HG02571 (cell line): ENCODE measurements at regions not wholly inside any gene's neighbourhood (a gene's known extent, or its start where the extent isn't known, plus 50 kb on each side); places are given as distances from the start of the nearest gene placed in this dataset.

Source experiments
- ATAC-seq: cut with Tn5 transposase; IDR thresholded peaks from one replicate; pipeline ENCODE4 v1.9.1; 2021; ENCODE audit warnings: mild to moderate bottlenecking, moderate library complexity; ENCODE audit not compliant: unreplicated experiment

DNA sequence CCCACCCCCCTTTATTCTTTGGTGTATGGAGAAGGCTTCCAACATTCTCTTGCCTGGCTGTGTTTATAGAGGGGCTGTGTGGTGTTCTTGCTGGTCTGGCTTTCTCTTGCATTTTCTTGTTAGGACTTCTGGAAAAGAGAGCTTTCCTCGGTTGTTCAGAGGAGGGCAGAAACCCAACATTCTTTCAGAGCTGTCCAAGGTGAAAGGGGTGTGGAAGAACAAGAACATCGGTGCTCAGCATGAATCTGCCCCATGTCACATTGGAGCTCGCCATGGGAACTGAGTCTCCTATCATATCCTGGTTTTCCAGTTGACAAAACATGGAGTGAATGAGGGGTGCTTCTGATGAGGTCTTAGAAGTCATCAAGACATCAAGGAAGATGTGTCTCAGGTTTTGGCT lies 281.8 kb downstream of the RNF144B start:
- no peak for ATAC-seq

DNA sequence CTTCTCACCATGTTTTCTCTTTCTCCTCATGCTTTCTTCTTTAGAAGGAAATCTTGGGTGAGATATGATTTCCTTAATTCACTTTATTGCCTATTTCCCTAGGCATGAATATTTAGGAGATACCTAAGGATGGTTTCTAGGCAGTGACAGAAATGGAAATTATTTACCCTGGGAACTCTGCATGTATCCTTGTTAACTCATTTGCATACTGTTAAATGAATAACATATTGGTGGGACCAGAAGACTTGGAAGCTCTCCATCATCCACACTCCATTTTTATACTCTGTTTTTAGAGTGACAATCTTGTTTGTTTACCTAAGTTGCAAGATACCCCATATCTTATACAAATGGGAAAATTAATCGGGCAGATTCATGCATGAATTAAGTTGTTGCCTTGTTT lies 285.7 kb downstream of the RNF144B start:
- no peak for ATAC-seq

DNA sequence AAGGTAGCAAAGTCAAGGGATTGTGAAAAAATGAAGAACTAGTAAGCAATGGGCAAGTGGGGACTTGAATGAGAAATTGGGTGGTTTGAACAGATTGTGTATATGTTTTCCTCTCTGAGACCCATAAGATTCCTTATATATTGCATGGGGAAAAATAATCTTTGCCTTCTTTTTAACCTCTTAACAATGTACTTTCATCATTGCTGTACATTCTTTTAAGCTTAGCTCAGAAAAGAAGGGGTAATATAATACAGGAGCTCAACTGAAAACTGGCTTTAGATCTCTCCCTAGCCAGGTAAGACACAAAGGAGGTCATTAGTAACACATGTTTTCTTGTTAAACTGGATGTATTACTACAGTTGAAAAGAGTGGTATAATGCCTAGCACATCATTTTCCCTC lies 287.2 kb downstream of the RNF144B start:
- no peak for ATAC-seq

DNA sequence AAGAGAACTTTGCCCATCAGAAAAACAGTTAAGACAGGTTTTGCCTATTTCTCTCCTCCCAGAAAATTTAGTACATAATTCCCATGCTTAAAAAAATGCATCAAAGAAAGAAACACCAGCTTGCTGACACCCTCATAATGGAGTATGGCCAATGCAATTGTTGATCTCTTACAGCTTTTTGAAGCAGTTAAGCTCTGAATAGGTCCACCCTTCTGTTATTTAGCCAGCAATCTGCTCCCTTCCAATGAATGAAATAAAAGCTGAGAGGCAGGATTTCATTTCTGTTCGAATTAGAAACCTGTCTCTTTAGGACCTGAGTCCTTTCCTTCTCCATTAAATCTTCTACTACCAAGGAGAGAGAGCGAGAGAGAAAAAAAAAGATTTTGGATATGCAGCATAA lies 288.7 kb downstream of the RNF144B start:
- no peak for ATAC-seq

DNA sequence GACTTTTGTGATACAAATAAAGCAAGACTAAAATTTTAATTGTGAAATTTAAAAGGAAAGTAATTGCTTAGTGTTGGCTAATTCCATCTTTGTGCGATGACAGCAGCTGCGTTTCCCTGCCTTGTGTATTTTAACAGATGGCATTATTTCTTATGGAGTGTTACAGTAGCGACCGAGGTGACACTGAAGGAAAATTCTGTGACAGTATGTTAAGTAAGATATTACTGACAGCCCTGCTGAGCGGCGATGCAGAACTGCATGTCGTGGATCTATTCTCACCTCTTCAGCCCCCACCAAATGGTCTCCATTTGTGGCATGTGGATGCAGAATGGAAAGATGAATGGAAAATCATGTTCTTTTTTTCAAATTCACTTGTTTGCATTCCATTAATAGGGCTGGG lies 289.4 kb downstream of the RNF144B start:
- ATAC-seq, result no peak

DNA sequence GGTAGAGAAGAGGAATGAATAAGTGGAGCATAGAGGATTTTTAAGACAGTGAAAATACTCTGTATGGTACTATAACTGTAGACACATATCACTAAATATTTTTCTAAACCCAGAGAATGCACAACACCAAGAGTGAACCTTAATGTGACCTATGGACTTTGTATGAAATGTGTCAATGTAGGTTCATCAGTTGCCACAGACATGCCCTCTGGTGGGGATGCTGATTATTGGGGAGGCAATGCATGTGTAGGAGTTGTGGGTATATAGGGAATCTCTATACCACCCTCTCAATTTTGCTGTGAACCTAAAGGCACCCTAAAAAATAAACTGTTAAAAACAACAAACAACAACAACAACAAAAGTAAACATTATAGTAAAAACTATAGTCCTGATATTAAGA lies 293.7 kb downstream of the RNF144B start:
- ATAC-seq, result no peak

DNA sequence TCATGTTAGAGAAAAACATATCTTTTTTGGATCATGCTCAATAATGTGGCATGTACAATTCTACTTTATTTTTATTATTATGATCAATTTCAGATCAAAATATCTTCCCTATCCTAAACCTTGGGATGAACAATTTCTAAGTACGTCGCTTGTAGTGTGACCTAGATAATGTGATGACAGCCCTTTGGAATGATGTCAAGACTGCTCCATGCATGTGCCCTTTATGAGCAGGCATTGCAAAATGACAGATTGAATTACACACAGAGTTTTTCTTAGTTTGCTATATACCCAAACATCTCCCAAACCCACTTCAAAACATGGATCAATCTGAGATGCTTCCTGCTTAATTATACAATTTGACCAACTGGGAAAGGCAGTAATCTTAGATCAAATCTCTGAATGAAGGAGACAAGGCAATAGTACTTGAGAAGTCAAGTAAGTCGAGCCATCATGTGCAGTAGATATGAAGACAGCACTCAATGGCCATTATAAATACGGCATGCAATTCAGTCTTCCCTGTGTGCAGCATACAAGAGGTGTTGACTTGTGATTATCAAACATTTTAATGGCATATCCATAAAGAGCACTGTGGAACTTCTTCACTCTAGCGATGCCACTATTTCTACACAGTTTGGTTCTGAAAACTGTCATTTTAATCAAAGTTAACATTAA lies 294.8 kb downstream of the RNF144B start:
- ATAC-seq, result no peak

DNA sequence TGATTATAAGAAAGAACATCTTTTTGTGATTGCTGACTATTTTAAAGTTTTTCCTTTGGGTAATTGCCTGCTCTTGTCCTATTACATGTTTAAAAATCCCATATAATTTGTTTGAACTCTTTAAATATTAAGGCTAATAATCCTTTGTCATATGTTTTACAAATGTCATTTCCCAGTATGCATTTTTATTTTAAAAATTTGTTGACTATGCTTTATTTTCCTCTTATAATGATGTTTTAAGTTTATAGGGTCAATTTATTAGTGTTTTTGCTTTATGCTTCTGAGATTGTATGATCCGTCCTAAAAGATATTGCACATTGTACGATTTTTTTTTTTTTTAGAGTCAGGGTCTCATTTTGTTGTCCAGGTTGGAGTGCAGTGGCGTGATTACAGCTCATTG lies 297.2 kb downstream of the RNF144B start:
- ATAC-seq, result no peak

DNA sequence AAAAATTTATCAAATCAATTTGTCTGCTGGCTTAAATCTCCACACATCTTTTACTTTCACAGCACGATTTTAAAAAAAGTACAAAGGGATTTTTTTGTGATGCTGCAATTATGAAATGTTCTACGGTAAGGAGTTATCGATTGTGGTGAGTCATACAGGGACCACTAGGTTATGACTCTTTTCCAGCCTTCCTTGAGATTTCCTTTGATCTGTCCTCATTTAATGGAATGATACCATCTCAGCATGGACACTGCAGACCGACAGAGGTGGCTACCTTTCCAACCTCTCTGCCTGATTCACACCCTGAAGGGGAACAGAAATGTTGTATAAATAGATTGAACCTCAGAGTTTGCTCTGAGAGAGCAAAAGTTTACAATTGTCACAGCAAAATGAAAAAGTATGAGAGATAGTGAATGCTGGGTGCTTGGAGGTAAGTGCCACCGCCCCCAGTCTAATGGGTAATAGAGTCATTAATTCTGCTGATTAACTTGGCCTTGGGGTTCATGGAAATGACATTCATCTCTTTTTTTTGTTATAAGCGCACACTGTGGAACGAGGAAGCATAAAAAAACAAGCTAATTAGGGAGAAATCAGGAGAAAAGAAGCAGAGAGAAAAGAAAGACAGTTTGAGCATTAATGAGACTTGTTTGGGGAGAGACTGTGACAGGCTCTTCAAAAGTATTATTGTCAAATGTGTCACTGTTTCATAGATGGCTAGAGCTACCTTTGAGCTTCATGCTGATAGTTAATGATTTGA lies 306.0 kb downstream of the RNF144B start:
- no peak for ATAC-seq

DNA sequence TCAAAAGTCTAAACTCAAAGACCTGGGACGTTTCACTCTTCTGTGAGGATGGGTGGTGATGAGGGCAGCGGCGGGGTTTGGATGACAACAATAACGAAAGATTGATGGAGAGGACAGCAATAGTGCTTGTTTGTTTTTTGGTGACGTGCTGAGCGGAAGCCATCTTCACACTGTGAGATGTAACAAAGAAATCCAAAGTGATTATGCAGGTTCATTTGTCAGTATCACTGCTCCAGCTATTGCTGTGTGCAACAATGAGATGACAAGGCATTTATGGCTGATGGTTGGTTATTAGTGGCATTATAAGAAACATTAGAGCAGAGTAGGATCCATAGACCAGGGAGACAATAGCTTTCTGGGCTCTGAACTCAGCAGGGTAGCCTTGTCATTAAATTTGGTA lies 306.7 kb downstream of the RNF144B start:
- no peak for ATAC-seq

DNA sequence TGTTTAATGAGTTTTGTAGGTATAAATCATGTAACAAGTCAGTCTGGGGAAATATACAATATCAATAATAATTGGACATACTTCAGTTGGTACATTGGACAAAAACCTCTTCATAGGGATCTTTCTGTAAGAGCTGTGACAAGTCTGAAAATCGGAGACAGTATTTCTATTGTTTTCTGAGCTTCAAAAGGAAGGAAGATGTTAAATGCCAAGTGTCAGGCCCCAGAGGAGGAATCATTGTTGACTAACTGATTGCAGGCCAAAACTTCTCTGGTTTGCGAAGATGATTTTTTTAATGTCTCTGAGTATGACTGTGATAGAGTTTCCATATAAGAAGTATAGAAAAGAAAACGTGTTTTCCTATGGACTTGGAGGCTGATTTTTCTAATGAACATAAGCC lies 316.4 kb downstream of the RNF144B start:
- no peak for ATAC-seq

DNA sequence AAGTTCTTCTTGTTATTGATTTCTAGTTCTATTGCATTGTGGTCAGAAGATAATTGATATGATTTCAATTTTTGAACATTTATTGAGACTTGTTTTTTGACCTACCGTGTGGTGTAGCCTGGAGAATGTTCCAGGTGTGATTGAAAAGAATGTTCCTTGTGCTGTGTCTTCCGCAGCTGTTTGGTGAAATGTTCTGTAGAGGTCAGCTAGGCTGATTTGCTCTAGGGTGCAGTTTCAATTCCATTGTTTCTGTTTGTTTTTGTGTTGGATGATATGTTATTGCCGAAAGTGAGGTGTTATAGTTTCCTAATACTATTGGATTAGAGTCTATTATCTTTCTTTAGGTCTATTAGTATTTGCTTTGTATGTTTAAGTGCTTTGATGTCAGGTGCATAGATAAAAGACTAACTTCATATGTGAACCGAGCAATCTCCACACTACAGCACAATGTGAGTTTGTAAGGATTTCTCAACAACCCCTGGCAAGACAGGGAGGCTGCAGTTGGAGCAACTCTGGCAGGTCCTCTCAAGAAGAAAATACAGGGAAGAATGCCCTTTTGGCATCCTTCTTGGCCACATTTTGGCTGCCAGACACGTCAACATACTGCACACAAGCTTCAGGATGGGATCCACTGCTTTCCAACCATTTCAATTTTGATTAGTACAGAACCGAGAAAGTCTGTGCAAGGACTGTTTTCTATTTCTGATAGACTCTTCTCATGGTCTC lies 320.7 kb downstream of the RNF144B start:
- ATAC-seq, result no peak

DNA sequence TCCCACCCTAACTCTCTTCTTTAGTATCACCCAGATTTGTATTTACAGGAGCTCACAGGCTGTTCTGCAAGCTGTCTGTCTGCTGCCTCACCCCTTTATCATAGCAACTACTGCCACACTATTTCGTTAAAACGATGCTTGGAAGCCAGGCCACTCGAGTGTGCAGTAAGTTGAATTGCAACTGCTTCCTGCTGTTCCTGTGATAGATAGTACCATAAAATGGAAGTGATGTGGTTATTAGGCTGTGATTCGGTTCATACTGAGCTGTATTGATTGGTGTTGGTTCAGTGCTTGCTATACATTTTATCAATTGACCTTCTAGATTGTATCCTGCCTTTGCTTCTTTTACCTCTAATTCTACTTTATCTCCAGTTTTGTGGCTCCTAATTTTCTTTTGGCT lies 325.4 kb downstream of the RNF144B start:
- no peak for ATAC-seq

DNA sequence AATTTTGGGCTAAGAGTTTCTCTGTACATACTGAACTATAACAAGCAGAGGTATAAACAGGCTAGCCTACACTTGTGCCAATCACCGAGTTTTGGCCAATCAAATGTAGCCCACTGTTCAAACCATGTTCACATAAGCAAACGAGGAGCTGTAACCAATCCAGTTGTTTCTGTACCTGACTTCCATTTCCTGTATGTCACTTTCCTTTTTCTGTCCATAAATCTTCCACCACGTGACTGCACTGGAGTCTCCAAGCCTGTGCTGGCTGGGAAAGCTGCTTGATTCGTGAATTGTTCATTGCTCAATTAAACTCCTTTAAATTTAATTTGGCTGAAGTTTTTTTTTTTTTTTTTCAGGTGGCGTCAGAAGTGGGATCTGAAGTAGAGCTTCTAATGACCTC lies 332.9 kb downstream of the RNF144B start:
- ATAC-seq, result no peak

DNA sequence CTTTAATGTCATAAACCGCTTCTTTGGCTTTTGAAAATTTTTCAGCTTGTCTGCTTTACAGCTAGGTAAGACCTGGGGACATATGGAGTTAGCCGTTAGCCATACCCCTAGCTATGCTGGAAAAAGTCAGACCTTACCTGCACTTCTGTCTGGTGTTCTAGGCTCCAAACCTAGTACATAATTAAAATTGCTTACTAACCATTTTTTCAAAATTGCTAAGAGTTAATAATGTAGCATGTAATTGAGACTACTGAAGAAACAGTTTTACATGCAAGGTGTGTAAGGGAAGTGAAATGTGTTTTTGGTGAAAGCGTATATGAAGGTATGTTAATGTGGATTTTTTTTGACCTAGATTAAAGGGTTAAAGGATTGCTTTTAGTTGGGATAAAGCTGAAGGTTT lies 336.9 kb downstream of the RNF144B start:
- ATAC-seq, result no peak

DNA sequence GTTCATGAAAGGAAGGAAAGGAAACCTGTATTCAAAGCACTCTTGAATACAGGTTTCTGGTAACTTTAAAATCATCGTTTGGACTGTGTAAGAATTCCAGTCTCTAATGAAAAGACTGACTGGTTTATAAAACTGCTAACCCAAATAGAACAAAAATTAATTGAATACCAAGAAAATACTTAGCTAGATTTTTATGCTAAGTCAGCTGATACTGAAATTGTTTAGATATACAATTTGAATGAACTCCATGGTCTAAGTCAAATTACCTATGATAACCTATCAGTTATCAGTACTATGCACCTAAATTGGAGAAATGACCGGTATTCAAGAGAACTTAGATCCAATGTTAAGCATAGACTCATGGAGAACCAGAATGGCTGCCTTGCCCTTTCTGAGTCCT lies 338.3 kb downstream of the RNF144B start:
- ATAC-seq, result no peak

DNA sequence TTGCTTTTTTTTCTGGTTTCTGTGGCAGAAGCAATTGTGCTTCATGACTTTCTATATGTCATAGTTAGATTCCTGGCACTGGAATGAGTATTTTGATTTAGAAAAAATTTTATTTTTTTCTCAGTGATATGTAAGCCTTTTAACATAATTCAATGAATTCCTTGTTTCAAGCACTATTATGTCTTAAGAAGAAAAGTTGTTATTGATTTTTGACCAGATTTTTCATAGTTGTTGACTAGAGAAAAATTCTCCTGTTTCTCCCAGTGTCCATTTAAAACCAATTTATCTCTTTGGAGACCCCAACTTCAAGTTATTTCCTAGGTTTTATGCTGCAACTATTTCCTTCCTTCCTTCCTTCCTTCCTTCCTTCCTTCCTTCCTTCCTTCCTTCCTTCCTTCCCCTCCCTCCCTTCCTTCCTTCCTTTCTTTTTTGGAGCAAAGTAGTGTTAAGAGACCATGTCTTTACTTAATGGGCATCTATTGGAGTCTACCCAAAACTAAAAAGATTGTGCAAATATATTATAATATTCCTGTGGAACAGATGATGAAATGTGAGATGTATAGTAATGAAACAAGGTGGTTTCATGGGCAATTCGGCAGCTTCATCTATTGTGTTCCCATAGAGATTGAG lies 346.9 kb downstream of the RNF144B start:
- ATAC-seq, result no peak

DNA sequence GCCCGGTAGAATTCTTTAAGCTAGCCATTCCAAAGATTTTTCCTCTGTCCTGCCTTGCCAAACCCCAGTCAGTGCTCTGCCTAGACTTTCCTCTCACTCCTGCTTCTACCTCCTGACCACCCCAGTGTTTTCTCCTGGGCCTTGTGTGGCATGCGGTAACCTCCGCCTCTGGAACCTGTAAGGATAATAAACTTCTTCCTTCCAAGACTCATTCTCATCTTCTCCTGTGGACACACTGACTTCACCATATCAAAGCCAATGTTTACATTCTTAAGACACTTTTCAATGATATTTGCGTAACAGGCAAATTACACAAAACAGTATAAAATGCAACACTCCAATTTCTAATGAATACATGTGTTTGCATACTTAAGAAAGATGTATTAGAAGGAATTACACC lies 354.6 kb downstream of the RNF144B start:
- no peak for ATAC-seq

DNA sequence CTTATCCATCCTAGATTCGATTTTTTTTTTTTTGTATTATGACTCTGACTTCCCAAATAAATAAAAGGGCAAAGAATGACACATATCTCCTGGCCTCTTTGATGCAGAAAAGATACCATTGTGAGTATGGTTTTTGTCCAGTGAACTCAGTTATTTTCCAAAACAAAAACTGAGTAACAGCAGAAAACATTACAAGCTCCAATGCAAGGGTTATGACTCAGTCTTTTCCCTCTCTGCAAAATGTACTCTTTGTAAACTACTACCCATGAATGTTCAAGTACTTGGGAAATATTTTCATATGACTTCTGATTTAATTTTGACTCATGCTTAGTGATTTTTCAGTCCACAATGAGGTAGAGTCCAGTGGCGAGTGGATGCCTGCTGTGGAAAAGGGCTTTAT lies 355.3 kb downstream of the RNF144B start:
- no peak for ATAC-seq

DNA sequence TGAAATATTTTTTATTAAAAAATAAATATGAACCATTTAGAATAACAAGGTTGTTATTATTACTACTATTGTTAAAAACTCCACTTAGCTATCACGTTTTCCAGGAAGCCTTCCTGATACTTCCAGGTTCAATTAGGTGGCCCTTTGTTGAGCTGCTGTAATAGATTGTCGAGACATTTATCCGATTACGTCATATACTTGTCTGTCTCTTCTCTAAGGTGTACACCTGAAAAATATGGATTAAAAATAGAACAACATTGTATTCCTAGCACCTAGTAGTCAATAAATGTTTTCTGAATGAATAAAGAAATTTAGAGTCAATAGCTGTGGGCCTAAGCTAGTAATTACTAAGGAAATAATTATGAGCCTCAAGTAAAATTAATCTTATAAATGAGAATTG lies 359.6 kb downstream of the RNF144B start:
- ATAC-seq, result no peak

DNA sequence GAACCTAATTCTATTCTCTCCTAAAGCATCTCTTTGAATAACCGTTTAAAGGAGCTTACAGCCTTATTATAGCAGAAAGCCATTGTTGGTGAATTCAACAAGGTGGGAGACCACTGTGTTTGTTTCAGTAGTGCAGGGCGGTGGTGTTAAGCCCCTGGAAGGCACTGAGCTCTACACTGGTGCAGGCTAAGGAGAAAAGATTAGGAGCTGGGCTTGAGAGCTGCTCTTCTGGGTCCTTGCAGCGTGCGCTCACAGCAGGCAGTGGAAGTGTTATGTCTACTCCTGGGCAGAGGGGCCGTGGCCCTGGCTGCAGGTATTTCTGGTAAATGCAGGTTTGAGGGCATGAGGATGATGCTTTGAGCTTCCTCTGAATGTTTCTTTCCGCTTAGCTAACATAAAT lies 361.2 kb downstream of the RNF144B start:
- no peak for ATAC-seq
